ENCODE measurements at regions not wholly inside any gene's neighbourhood (a gene's known extent, or its start where the extent isn't known, plus 50 kb on each side); places are given as distances from the start of the nearest gene placed in this dataset.

DNA sequence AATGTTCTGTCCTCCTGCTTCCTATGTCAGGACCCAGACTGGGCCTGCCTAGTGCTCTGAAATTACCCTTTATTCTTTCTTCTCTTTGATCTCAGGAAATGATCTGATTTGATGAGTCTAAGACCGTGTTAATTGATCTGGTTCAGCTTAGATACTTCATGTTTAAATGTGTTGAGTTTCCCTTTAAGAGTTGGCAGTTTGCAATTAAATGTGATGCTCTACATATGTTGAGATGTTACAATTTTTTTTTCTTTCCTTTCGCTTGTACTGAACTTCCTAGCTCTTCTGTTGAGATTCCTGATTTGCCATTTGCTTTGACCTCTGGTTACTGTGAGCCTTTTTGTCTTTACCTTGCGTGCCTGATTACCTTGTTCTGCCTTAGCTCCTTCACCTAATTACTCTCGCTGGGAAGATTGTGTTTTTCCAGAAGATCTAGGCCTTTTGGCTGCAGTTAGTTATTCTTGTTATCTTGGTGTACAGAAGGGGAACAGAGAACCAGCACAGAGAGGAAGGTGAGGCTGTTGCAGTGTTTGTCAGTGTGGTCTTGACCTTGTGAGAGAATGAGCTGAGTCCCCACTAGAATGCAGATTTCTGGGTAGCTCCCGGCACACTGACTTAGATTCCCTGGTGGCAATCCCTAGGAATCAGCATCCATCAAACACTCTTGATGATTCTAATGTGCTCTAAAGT, 203.6 kb downstream of the EDEM1 start:
- no peaks in the 10 kb centered on the region for H3K4me1 ChIP-seq
- H3K36me3 ChIP-seq = no peaks in the 10 kb centered on the region
- no peaks in the 10 kb centered on the region for H3K9me3 ChIP-seq
- no peak for DNase-seq
- no peak overlapping the region for H3K4me3 ChIP-seq (ENCODE audit: low read depth, low read length)
- no peaks in the 10 kb centered on the region for H3K27me3 ChIP-seq
- TF ChIP-seq, protein P1, sequence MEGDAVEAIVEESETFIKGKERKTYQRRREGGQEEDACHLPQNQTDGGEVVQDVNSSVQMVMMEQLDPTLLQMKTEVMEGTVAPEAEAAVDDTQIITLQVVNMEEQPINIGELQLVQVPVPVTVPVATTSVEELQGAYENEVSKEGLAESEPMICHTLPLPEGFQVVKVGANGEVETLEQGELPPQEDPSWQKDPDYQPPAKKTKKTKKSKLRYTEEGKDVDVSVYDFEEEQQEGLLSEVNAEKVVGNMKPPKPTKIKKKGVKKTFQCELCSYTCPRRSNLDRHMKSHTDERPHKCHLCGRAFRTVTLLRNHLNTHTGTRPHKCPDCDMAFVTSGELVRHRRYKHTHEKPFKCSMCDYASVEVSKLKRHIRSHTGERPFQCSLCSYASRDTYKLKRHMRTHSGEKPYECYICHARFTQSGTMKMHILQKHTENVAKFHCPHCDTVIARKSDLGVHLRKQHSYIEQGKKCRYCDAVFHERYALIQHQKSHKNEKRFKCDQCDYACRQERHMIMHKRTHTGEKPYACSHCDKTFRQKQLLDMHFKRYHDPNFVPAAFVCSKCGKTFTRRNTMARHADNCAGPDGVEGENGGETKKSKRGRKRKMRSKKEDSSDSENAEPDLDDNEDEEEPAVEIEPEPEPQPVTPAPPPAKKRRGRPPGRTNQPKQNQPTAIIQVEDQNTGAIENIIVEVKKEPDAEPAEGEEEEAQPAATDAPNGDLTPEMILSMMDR (IDR thresholded peaks at IDR 0.05; ENCODE audit: low read depth, low read length) = no peak

GRCh38 chr3:5401002-5401401, 213.5 kb downstream of the EDEM1 start:
- no peak overlapping the region for H3K4me3 ChIP-seq (ENCODE audit: low read depth, low read length)
- H3K4me1 ChIP-seq = no peaks in the 10 kb centered on the region
- no peak for DNase-seq
- no peaks in the 10 kb centered on the region for H3K27me3 ChIP-seq
- no peaks in the 10 kb centered on the region for H3K9me3 ChIP-seq
- H3K36me3 ChIP-seq = no peaks in the 10 kb centered on the region
- TF ChIP-seq, protein P1 (IDR thresholded peaks at IDR 0.05; ENCODE audit: low read depth, low read length) = no peak

DNA sequence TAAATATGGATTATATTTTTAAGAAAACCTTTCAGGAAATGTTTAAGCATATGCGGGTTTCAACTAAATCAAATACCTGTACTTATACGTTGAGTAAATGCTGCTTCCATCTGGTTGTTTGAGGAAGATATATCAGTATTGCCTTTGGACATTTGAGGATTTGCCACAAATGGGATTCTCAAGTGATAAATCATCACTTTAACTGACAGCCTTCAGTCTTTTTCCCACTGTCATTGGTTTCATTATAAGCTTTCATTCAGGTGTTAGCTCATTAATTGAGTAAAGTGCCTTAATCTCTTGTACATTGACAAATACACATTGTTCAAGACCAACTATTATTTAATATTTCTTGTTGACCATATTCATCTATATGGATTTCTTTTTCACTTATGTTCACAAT, 217.2 kb downstream of the EDEM1 start:
- TF ChIP-seq, protein P1 (IDR thresholded peaks at IDR 0.05; ENCODE audit: low read depth, low read length) = no peak
- Histone ChIP-seq H3K27me3 (no peaks in the 10 kb centered on the region), H3K4me1 (no peaks in the 10 kb centered on the region), H3K9me3 (no peaks in the 10 kb centered on the region), H3K4me3 (ENCODE audit: low read depth, low read length) (no peak overlapping the region), H3K36me3 (no peaks in the 10 kb centered on the region)
- DNase-seq = no peak

DNA sequence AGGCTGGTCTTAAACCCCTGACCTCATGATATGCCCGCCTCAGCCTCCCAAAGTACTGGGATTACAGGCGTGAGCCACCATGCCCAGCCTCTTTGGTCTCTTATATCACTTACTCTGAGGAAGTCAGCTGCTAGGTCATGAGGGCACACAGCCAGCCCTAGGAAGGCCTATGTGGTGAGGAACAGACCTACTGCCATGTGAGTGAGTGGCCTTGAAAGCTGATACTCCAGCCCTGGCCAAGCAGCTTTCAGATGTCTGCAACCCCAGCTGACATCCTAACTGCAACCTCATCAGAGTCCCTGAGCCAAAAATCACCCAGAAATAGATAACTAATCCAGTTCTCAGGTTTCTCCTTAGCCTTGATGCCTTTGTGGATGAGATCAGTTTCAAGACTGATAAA, 224.3 kb downstream of the EDEM1 start:
- H3K4me1 ChIP-seq = no peaks in the 10 kb centered on the region
- no peaks in the 10 kb centered on the region for H3K9me3 ChIP-seq
- no peak for DNase-seq
- no peak overlapping the region for H3K4me3 ChIP-seq (ENCODE audit: low read depth, low read length)
- no peaks in the 10 kb centered on the region for H3K36me3 ChIP-seq
- H3K27me3 ChIP-seq = no peaks in the 10 kb centered on the region
- TF ChIP-seq, protein P1 (IDR thresholded peaks at IDR 0.05; ENCODE audit: low read depth, low read length) = no peak

- Histone ChIP-seq H3K4me1 (no peaks in the 10 kb centered on the region), H3K9me3 (no peaks in the 10 kb centered on the region), H3K27me3 (no peaks in the 10 kb centered on the region), H3K4me3 (ENCODE audit: low read depth, low read length) (no peak overlapping the region), H3K36me3 (no peaks in the 10 kb centered on the region)
- TF ChIP-seq, protein P1 (IDR thresholded peaks at IDR 0.05; ENCODE audit: low read depth, low read length) = no peak
- DNase-seq = no peak
Measured at GRCh38 chr3:5423076-5423475, 235.6 kb downstream of the EDEM1 start.

GRCh38 chr3:5423523-5423922, 236.0 kb downstream of the EDEM1 start:
- no peak for DNase-seq

More at GRCh38 chr3:5423523-5423922, 236.0 kb downstream of the EDEM1 start:
- Histone ChIP-seq H3K4me1 (no peaks in the 10 kb centered on the region), H3K9me3 (no peaks in the 10 kb centered on the region), H3K4me3 (ENCODE audit: low read depth, low read length) (no peak overlapping the region), H3K36me3 (no peaks in the 10 kb centered on the region), H3K27me3 (no peaks in the 10 kb centered on the region)
- TF ChIP-seq, protein P1 (IDR thresholded peaks at IDR 0.05; ENCODE audit: low read depth, low read length) = no peak
